OCI-LY1 (cell line): ENCODE measurements at regions not wholly inside any gene's neighbourhood (a gene's known extent, or its start where the extent isn't known, plus 50 kb on each side); places are given as distances from the start of the nearest gene placed in this dataset.

ENCODE experiments used
- H2AFZ ChIP-seq: fragments of 200-600 bp; sonication (generic), shearing (Covaris generic); 2 replicates; pipeline ENCODE4 v1.6.0; 2014; ENCODE audit warnings: antibody characterized with exemption, mild to moderate bottlenecking, low read length
- H3F3A ChIP-seq: fragments of 200-600 bp; sonication (generic), shearing (Covaris generic); 2 replicates; pipeline ENCODE4 v1.6.0; 2014; ENCODE audit warnings: mild to moderate bottlenecking, antibody characterized with exemption, low read length, moderate library complexity; ENCODE audit not compliant: insufficient read depth
- H3K27ac ChIP-seq: fragments of 200-600 bp; sonication (generic); 2 replicates; pipeline ENCODE4 v1.5.1; 2014; ENCODE audit warnings: low read length, mixed run types, mild to moderate bottlenecking, low read depth; ENCODE audit not compliant: poor library complexity, severe bottlenecking
- H3K27me3 ChIP-seq: fragments of 200-600 bp; sonication (generic); 2 replicates; pipeline ENCODE4 v1.6.0; 2014; ENCODE audit warnings: antibody characterized with exemption, mild to moderate bottlenecking, low read length, moderate library complexity; ENCODE audit not compliant: insufficient read depth
- H3K36me3 ChIP-seq: fragments of 200-600 bp; sonication (generic); 2 replicates; pipeline ENCODE4 v1.6.1; 2014; ENCODE audit warnings: mild to moderate bottlenecking, antibody characterized with exemption, low read length, moderate library complexity, mixed read lengths; ENCODE audit not compliant: insufficient read depth
- H3K4me1 ChIP-seq: fragments of 200-600 bp; sonication (generic); 2 replicates; pipeline ENCODE4 v1.5.1; 2014; ENCODE audit warnings: mild to moderate bottlenecking, low read length, moderate library complexity; ENCODE audit not compliant: insufficient read depth, severe bottlenecking
- H3K4me2 ChIP-seq: fragments of 200-600 bp; sonication (generic), shearing (Covaris generic); 2 replicates; pipeline ENCODE4 v1.6.1; 2014; ENCODE audit warnings: low read length
- H3K4me3 ChIP-seq: fragments of 200-600 bp; sonication (generic); 2 replicates; pipeline ENCODE4 v1.5.1; 2014; ENCODE audit warnings: low read length, low read depth, mild to moderate bottlenecking, mixed read lengths; ENCODE audit not compliant: poor library complexity, severe bottlenecking
- H3K79me2 ChIP-seq: fragments of 200-600 bp; shearing (Covaris generic); 2 replicates; pipeline ENCODE4 v1.6.1; 2016; ENCODE audit warnings: mixed run types, low read length, mixed read lengths; ENCODE audit not compliant: insufficient read depth
- H3K9ac ChIP-seq: fragments of 200-600 bp; sonication (generic), shearing (Covaris generic); 2 replicates; pipeline ENCODE4 v1.6.1; 2014; ENCODE audit warnings: mild to moderate bottlenecking, low read length, mixed read lengths
- H3K9me2 ChIP-seq: fragments of 200-600 bp; sonication (generic), shearing (Covaris generic); 2 replicates; pipeline ENCODE4 v1.6.1; 2014; ENCODE audit warnings: low read depth, mild to moderate bottlenecking, low read length, mixed read lengths
- H3K9me3 ChIP-seq: fragments of 200-600 bp; shearing (Covaris generic); 2 replicates; pipeline ENCODE4 v1.6.1; 2014; ENCODE audit warnings: low read length, mixed read lengths
- H4K20me1 ChIP-seq: fragments of 200-600 bp; sonication (generic), shearing (Covaris generic); 2 replicates; pipeline ENCODE4 v1.6.0; 2016; ENCODE audit warnings: mild to moderate bottlenecking, low read length; ENCODE audit not compliant: insufficient read depth
- EZH2 ChIP-seq: fragments of 200-600 bp; sonication (generic), shearing (Covaris generic); IDR thresholded peaks from 2 replicates; pipeline ENCODE4 v1.8.0; 2017; ENCODE audit warnings: borderline replicate concordance, mixed run types, mild to moderate bottlenecking, antibody characterized with exemption, low read length, moderate library complexity, mixed read lengths
- TF ChIP-seq, protein P1 (sequence below): fragments of 200-600 bp; sonication (generic), shearing (Covaris generic); IDR thresholded peaks from 2 replicates; pipeline ENCODE4 v1.5.1; 2017; ENCODE audit warnings: mild to moderate bottlenecking, antibody characterized with exemption, low read length, moderate library complexity, mixed read lengths

GRCh38 chr5:99285606-99286005 lies 356.8 kb upstream of the CHD1 start:
- Histone ChIP-seq H3K4me2 (no peak overlapping the region), H2AFZ (no peak overlapping the region), H3K4me3 (no peak overlapping the region), H3K9me2 (no peaks in the 10 kb centered on the region), H3K27ac (no peak overlapping the region), H4K20me1 (no peaks in the 10 kb centered on the region), H3K9ac (no peak overlapping the region), H3K27me3 (no peaks in the 10 kb centered on the region), H3F3A (no peaks in the 10 kb centered on the region), H3K9me3 (no peaks in the 10 kb centered on the region), H3K36me3 (no peaks in the 10 kb centered on the region), H3K4me1 (no peaks in the 10 kb centered on the region), H3K79me2 (no peaks in the 10 kb centered on the region)
- TF ChIP-seq, protein P1, sequence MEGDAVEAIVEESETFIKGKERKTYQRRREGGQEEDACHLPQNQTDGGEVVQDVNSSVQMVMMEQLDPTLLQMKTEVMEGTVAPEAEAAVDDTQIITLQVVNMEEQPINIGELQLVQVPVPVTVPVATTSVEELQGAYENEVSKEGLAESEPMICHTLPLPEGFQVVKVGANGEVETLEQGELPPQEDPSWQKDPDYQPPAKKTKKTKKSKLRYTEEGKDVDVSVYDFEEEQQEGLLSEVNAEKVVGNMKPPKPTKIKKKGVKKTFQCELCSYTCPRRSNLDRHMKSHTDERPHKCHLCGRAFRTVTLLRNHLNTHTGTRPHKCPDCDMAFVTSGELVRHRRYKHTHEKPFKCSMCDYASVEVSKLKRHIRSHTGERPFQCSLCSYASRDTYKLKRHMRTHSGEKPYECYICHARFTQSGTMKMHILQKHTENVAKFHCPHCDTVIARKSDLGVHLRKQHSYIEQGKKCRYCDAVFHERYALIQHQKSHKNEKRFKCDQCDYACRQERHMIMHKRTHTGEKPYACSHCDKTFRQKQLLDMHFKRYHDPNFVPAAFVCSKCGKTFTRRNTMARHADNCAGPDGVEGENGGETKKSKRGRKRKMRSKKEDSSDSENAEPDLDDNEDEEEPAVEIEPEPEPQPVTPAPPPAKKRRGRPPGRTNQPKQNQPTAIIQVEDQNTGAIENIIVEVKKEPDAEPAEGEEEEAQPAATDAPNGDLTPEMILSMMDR = no peak
- no peak for TF ChIP-seq EZH2

GRCh38 chr5:99275128-99275527 lies 346.3 kb upstream of the CHD1 start:
- H3K9me2 ChIP-seq = no peaks in the 10 kb centered on the region
- no peak overlapping the region for H2AFZ ChIP-seq
- H3K27ac ChIP-seq = no peak overlapping the region
- TF ChIP-seq EZH2 = no peak
- TF ChIP-seq, protein P1 = no peak
- H3K79me2 ChIP-seq = no peaks in the 10 kb centered on the region
- H3K27me3 ChIP-seq = no peaks in the 10 kb centered on the region
- no peaks in the 10 kb centered on the region for H3K4me1 ChIP-seq
- no peaks in the 10 kb centered on the region for H3F3A ChIP-seq
- no peaks in the 10 kb centered on the region for H3K9me3 ChIP-seq
- H4K20me1 ChIP-seq = no peaks in the 10 kb centered on the region
- H3K36me3 ChIP-seq = no peaks in the 10 kb centered on the region
- H3K4me3 ChIP-seq = no peak overlapping the region
- H3K4me2 ChIP-seq = no peak overlapping the region
- no peak overlapping the region for H3K9ac ChIP-seq

DNA sequence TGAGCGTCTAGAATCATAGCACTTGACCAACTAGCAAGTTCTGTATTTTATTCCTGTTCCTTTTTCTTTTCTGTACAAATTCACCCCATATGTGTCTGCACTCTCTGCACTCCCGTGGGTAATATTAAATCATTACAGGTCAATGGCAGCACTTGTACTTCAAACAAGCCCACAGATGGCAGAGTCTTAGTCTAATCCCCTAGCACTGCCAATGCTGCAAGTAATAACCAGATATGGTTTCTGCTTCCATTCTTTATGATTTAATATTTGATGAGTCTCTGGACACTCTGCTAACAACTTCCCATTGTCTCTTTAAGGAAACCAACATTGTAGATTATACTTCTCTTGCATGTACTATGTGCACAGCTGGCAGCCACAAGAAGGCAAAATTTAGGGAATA lies 343.8 kb upstream of the CHD1 start:
- Histone ChIP-seq H3K79me2 (no peaks in the 10 kb centered on the region), H2AFZ (no peak overlapping the region), H3K4me2 (no peak overlapping the region), H3K4me1 (no peaks in the 10 kb centered on the region), H3K9ac (no peak overlapping the region), H3K4me3 (no peak overlapping the region), H3K27me3 (no peaks in the 10 kb centered on the region), H3K9me3 (no peaks in the 10 kb centered on the region), H3K27ac (no peak overlapping the region), H3K9me2 (no peaks in the 10 kb centered on the region), H3F3A (no peaks in the 10 kb centered on the region), H3K36me3 (no peaks in the 10 kb centered on the region), H4K20me1 (no peaks in the 10 kb centered on the region)
- TF ChIP-seq EZH2 = no peak
- TF ChIP-seq, protein P1 = no peak
